Spleen (tissue), 11 donors: ENCODE measurements at regions not wholly inside any gene's neighbourhood (a gene's known extent, or its start where the extent isn't known, plus 50 kb on each side); places are given as distances from the start of the nearest gene placed in this dataset.

ENCODE experiments used
- DNase-seq: peaks from one replicate; pipeline ENCODE4 v3.0.0-alpha.2; 2020
- H3K27ac ChIP-seq, 8 donors: fragments of 200-600 bp; sonication (generic) in 7 of 8; 1 replicate in 4 of 8; 2 replicates in 4 of 8; pipeline versions ENCODE4 v1.5.0 to v1.8.0; 2016 to 2021; ENCODE audit warnings: inconsistent platforms in 4 of 8, mild to moderate bottlenecking in 4 of 8, moderate library complexity in 1 of 8
- H3K27me3 ChIP-seq, 7 donors: fragments of 200-600 bp; sonication (generic) in 6 of 7; replicated peaks in 1 of 7; 1 replicate in 4 of 7; 2 replicates in 3 of 7; pipeline versions ENCODE4 v1.5.0 to v1.8.0; 2016 to 2021; ENCODE audit warnings: inconsistent platforms in 3 of 7, mild to moderate bottlenecking in 1 of 7
- H3K36me3 ChIP-seq, 6 donors: fragments of 200-600 bp; sonication (generic) in 5 of 6; 1 replicate in 4 of 6; 2 replicates in 2 of 6; pipeline versions ENCODE4 v1.5.0 to v1.8.0; 2016 to 2021; ENCODE audit warnings: inconsistent platforms in 2 of 6
- H3K4me1 ChIP-seq, 6 donors: fragments of 200-600 bp; sonication (generic) in 5 of 6; 1 replicate in 3 of 6; 2 replicates in 3 of 6; pipeline versions ENCODE4 v1.5.0 to v1.8.0; 2016 to 2021; ENCODE audit warnings: inconsistent platforms in 3 of 6
- H3K4me3 ChIP-seq, 8 donors: fragments of 200-600 bp; sonication (generic) in 7 of 8; 1 replicate in 4 of 8; 2 replicates in 4 of 8; pipeline versions ENCODE4 v1.5.0 to v1.8.0; 2016 to 2021; ENCODE audit warnings: inconsistent platforms in 4 of 8, mild to moderate bottlenecking in 4 of 8, moderate library complexity in 2 of 8
- H3K9me3 ChIP-seq, 8 donors: fragments of 200-600 bp; sonication (generic) in 7 of 8; 1 replicate in 4 of 8; 2 replicates in 4 of 8; pipeline versions ENCODE4 v1.5.0 to v1.8.0; 2016 to 2021; ENCODE audit warnings: inconsistent platforms in 4 of 8
- POLR2A ChIP-seq, 3 donors: fragments of 450-650 bp; IDR thresholded peaks; one replicate each; pipeline ENCODE4 v1.5.1; 2017; ENCODE audit warnings: antibody characterized with exemption in 3 of 3, mild to moderate bottlenecking in 1 of 3
- POLR2AphosphoS5 ChIP-seq, 3 donors: sonication (generic); formaldehyde crosslinking; IDR thresholded peaks; one replicate each; pipeline ENCODE4 v1.5.1; 2017; ENCODE audit warnings: antibody characterized with exemption in 3 of 3
- WGBS, 5 donors: extraction: QIAGEN DNeasy Blood & Tissue Kit in 3 of 5; methylation state at CpG; one replicate each; pipeline versions ENCODE4 v1.1.5 to v1.1.7; 2013 to 2018; 5-methylcytosine and 5-hydroxymethylcytosine counted together
- intact Hi-C: fragments of 100-400 bp; cut with DNase I; formaldehyde crosslinking; loops from one replicate; pipeline ENCODE4 v1.15.0; 2023; ENCODE audit warnings: low total_unique reads
- TF ChIP-seq, protein P1 (sequence below), 11 experiments: fragments of 200-600 bp in 7 of 11; fragments of 450-650 bp in 4 of 11; sonication (generic) in 4 of 11; IDR thresholded peaks in 8 of 11; conservative IDR thresholded peaks in 3 of 11; 1 replicate in 7 of 11; 2 replicates in 4 of 11; pipeline versions ENCODE4 v1.4.0 to v1.8.0; 2016 to 2021; ENCODE audit warnings: antibody characterized with exemption in 11 of 11, inconsistent platforms in 4 of 11, mild to moderate bottlenecking in 1 of 11
- donor health status: healthy with polysubstance abuse.
- donor health status: DM: no; HTN: no; CAD: no; lungs with moderate emphysema.
- donor health status: DM: no; HTN: no; CAD: no.
- donor health status: Bipolar disorder and iron deficiency.
- donor health status: healthy.
- donor health status: DM: no; HTN: no; CAD: no.
- donor health status: DM: yes; HTN: yes; CAD: no.

DNA sequence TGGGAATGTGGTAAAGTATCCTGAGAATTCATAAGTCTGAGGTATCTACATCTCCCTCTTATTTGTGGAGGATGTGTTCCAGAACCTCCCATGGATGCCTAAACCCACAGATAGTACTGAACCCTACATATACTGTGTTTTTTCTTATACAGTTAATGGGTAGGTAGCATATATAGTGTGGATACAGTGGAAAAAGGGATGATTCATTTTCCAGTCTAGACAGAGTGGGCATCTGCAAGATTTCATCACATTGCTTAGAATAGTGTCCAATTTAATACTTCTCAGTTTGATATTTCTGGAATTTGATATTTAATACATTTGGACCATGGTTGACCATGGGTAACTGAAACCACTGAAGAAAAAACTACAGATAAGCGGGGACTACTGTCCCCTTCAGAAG lies 155.0 kb upstream of the ANKRD50 start:
- Histone ChIP-seq H3K27ac (no peak overlapping the region), H3K36me3 (no peaks in the 10 kb centered on the region), H3K4me1 (no peaks in the 10 kb centered on the region), H3K9me3 (no peaks in the 10 kb centered on the region), H3K4me3 (no peak overlapping the region), H3K27me3 (no peaks in the 10 kb centered on the region)
- 84 to 96% (median 88%) methylated on average over 1 of the region's 1 CpG for WGBS, 5 donors
- no peak for TF ChIP-seq POLR2AphosphoS5 (IDR thresholded peaks at IDR 0.05)
- TF ChIP-seq, protein P1, sequence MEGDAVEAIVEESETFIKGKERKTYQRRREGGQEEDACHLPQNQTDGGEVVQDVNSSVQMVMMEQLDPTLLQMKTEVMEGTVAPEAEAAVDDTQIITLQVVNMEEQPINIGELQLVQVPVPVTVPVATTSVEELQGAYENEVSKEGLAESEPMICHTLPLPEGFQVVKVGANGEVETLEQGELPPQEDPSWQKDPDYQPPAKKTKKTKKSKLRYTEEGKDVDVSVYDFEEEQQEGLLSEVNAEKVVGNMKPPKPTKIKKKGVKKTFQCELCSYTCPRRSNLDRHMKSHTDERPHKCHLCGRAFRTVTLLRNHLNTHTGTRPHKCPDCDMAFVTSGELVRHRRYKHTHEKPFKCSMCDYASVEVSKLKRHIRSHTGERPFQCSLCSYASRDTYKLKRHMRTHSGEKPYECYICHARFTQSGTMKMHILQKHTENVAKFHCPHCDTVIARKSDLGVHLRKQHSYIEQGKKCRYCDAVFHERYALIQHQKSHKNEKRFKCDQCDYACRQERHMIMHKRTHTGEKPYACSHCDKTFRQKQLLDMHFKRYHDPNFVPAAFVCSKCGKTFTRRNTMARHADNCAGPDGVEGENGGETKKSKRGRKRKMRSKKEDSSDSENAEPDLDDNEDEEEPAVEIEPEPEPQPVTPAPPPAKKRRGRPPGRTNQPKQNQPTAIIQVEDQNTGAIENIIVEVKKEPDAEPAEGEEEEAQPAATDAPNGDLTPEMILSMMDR (IDR thresholded peaks at IDR 0.05 in 8 of 11, conservative IDR thresholded peaks at IDR 0.05 in 3 of 11), result no peak
- TF ChIP-seq POLR2A (IDR thresholded peaks at IDR 0.05), result no peak
- DNase-seq, result no peak
- intact Hi-C loops, result no loop called here

DNA sequence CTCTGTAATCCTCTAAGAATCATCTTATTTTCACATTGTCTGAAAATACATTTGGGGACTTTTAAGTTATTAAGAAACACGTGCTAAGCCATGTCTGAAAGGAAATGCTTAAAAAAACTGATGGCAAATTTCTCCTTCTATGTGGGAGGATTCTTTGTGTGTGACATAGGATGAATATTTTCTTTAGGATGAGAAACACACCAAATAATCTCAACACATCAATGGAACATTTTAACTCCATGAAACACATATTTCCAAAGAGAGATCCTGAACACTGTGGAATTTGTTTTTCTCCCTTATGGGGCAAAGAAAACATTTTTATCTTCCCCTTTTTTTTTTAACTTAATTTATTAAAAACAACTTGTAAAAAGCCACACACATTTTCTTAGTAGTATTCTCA lies 153.8 kb upstream of the ANKRD50 start:
- WGBS, 5 donors, result 28 to 48% (median 41%) methylated on average over 1 of the region's 1 CpG
- intact Hi-C loops, result no loop called here

DNA sequence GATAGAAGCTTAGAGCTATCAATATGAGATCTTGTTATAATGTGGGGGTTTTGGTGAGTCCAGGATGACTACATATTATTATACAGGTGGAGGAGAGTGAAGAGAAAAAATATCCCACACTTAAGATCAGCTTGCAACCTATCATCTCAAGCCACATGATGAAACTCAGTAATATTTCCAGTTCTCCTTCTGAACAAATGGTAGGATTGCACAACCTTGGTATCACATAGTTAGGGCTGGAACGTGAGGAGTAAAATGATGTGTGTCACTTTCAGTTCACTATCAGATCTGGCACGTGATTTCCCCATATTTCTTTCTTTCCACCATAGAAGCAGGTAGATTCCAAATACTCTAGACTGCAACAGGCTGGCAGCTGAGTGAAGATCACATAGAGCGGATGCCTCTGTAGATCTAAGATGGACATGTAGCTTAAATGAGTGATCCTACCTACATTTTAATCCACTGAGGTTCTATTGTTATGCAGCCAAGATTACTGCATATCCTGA lies 150.6 kb upstream of the ANKRD50 start:
- H3K9me3 ChIP-seq, result no peaks in the 10 kb centered on the region
- TF ChIP-seq POLR2A (IDR thresholded peaks at IDR 0.05) (no peak), POLR2AphosphoS5 (IDR thresholded peaks at IDR 0.05) (no peak)
- TF ChIP-seq, protein P1 (IDR thresholded peaks at IDR 0.05 in 8 of 11, conservative IDR thresholded peaks at IDR 0.05 in 3 of 11), result no peak
- H3K4me3 ChIP-seq, result no peak overlapping the region
- DNase-seq, result no peak
- intact Hi-C loops, result no loop called here
- 54 to 76% (median 65%) methylated on average over 3 of the region's 3 CpGs for WGBS, 5 donors
- no peaks in the 10 kb centered on the region for H3K4me1 ChIP-seq
- no peaks in the 10 kb centered on the region for H3K36me3 ChIP-seq
- no peak overlapping the region for H3K27ac ChIP-seq
- no peaks in the 10 kb centered on the region for H3K27me3 ChIP-seq

More for the DNA sequence above, 153.8 kb upstream of the ANKRD50 start:
- no peaks in the 10 kb centered on the region for H3K27me3 ChIP-seq
- no peaks in the 10 kb centered on the region for H3K36me3 ChIP-seq
- DNase-seq, result no peak
- H3K4me3 ChIP-seq, result no peak overlapping the region
- no peaks in the 10 kb centered on the region for H3K4me1 ChIP-seq
- TF ChIP-seq, protein P1 (IDR thresholded peaks at IDR 0.05 in 8 of 11, conservative IDR thresholded peaks at IDR 0.05 in 3 of 11), result no peak
- TF ChIP-seq POLR2A (IDR thresholded peaks at IDR 0.05) (no peak), POLR2AphosphoS5 (IDR thresholded peaks at IDR 0.05) (no peak)
- H3K9me3 ChIP-seq, result no peaks in the 10 kb centered on the region
- H3K27ac ChIP-seq, result no peak overlapping the region

DNA sequence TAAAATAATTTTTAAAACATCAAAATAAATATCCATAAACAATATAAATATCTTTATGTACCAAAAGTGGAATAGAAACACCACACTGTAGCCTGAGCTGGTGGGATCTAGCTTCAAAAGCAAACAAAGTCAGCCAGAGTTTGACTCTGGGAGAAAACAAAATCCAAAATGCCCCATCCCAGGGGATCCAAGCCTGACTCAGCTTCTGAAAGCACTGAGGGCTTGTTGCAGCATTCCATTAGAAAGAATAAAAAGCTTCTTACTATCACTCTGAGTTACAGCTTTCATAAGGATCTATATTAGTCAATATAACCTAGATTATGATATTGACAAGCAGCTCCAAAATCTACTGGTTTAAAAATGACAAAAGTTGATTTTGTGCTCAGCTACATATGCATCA lies 149.7 kb upstream of the ANKRD50 start:
- intact Hi-C loops, result no loop called here
- H3K27ac ChIP-seq, result no peak overlapping the region
- H3K9me3 ChIP-seq, result no peaks in the 10 kb centered on the region
- TF ChIP-seq, protein P1 (IDR thresholded peaks at IDR 0.05 in 8 of 11, conservative IDR thresholded peaks at IDR 0.05 in 3 of 11), result no peak
- no peak for TF ChIP-seq POLR2AphosphoS5 (IDR thresholded peaks at IDR 0.05)
- TF ChIP-seq POLR2A (IDR thresholded peaks at IDR 0.05), result no peak
- no peaks in the 10 kb centered on the region for H3K27me3 ChIP-seq
- no peaks in the 10 kb centered on the region for H3K36me3 ChIP-seq
- no peaks in the 10 kb centered on the region for H3K4me1 ChIP-seq
- DNase-seq, result no peak
- H3K4me3 ChIP-seq, result no peak overlapping the region
